ENCODE measurements at regions not wholly inside any gene's neighbourhood (a gene's known extent, or its start where the extent isn't known, plus 50 kb on each side); places are given as distances from the start of the nearest gene placed in this dataset.

DNA sequence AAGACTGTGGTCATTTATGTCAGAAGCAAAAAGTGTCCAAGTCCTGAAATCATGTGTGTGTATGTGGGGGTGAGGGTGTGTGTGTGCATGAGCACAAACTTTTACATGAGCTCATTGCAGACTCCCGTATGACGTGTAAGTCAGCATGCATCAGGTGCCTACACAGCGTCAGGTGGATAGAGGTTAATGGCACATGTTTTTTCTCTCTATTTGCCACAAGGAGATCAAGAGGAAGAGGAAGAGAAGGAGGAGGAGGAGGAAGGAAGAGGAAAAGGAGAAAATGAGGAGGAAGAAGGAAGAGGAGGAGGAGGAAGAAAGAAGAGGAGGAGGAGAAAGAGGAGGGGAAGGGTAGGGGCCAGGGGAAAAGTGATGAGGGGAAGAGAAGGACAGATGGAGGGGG, 178.0 kb upstream of the DYNLRB2 start:
- no peak for TF ChIP-seq GATA2 (IDR thresholded peaks at IDR 0.05; ENCODE audit: low read depth, low read length)
- TF ChIP-seq GATA3 (IDR thresholded peaks at IDR 0.05; ENCODE audit: low read depth, low read length) = no peak

DNA sequence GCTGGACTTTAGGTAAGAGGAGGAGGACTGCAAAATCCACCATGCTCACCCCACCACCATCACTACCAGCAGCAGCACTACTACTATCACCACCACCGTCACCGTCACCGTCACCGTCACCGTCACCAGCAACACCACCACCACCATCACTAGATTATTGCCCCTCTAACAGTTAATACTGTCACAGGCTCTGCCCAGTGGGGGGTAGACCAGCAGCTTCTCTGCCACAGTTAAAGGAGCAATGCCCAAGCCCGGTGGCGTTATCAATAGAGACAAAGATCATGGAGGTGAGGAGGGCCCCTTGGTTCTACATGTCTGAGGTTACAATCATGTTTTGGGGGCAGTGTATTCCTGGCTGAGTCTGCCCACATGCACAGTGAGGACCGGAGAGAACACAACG, 184.4 kb upstream of the DYNLRB2 start:
- TF ChIP-seq GATA3 (IDR thresholded peaks at IDR 0.05; ENCODE audit: low read depth, low read length) (no peak), GATA2 (IDR thresholded peaks at IDR 0.05; ENCODE audit: low read depth, low read length) (no peak)

DNA sequence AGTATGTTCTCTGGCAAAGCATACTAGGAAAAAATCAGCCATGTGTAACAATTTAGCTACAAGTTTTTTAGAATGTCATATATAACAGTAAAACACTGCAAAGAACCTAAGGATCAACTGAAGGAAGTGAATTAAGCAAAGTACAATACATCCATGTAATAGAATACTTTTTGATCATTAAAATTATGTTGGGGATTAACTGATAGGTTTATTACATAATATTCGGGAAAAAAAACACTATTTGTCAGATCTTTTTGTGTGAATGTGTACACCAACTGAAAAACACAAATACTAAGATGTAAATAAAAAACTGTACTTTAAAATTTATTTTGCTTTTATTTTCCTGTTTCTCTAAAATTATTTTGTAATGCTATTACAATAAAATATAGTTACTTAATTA, 185.5 kb upstream of the DYNLRB2 start:
- no peak for TF ChIP-seq GATA2 (IDR thresholded peaks at IDR 0.05; ENCODE audit: low read depth, low read length)

GRCh38 chr16:80350061-80350460, 190.7 kb upstream of the DYNLRB2 start:
- no peak for TF ChIP-seq GATA2 (IDR thresholded peaks at IDR 0.05; ENCODE audit: low read depth, low read length)
- TF ChIP-seq GATA3 (IDR thresholded peaks at IDR 0.05; ENCODE audit: low read depth, low read length) = no peak

- TF ChIP-seq GATA3 (IDR thresholded peaks at IDR 0.05; ENCODE audit: low read depth, low read length) (no peak), GATA2 (IDR thresholded peaks at IDR 0.05; ENCODE audit: low read depth, low read length) (no peak)
Observed at GRCh38 chr16:80347900-80348299, 192.9 kb upstream of the DYNLRB2 start.

- TF ChIP-seq GATA2 (IDR thresholded peaks at IDR 0.05; ENCODE audit: low read depth, low read length) (no peak), GATA3 (IDR thresholded peaks at IDR 0.05; ENCODE audit: low read depth, low read length) (no peak)
Observed at GRCh38 chr16:80347002-80347401, 193.8 kb upstream of the DYNLRB2 start.

GRCh38 chr16:80346111-80346632, 194.6 kb upstream of the DYNLRB2 start:
- TF ChIP-seq GATA2 (IDR thresholded peaks at IDR 0.05; ENCODE audit: low read depth, low read length) (no peak), GATA3 (IDR thresholded peaks at IDR 0.05; ENCODE audit: low read depth, low read length) (no peak)

DNA sequence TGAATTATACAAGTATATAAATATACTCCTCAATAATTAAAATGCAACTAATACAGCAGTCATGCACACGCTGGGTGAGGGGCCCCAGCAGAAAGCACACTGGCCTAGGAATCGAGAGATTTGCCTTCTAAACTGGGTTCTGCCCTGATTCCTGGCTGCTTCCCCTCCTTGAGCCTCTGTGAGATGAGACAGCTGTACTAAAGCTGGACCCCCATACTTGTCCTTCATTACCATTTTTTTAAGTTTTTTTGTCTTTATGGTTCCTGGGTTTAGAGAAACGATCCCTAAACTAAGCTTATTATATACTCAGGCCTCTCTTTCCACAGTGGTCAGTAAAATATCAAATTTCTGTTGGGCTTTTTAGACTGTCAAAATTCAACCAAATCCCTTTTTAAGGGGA, 195.1 kb upstream of the DYNLRB2 start:
- TF ChIP-seq GATA3 (IDR thresholded peaks at IDR 0.05; ENCODE audit: low read depth, low read length) (no peak), GATA2 (IDR thresholded peaks at IDR 0.05; ENCODE audit: low read depth, low read length) (no peak)

- no peak for TF ChIP-seq GATA2 (IDR thresholded peaks at IDR 0.05; ENCODE audit: low read depth, low read length)
- no peak for TF ChIP-seq GATA3 (IDR thresholded peaks at IDR 0.05; ENCODE audit: low read depth, low read length)
Observed at GRCh38 chr16:80344570-80344969, 196.2 kb upstream of the DYNLRB2 start.

- TF ChIP-seq GATA2 (IDR thresholded peaks at IDR 0.05; ENCODE audit: low read depth, low read length) (no peak), GATA3 (IDR thresholded peaks at IDR 0.05; ENCODE audit: low read depth, low read length) (no peak)
Observed at GRCh38 chr16:80341263-80341662, 199.5 kb upstream of the DYNLRB2 start.

DNA sequence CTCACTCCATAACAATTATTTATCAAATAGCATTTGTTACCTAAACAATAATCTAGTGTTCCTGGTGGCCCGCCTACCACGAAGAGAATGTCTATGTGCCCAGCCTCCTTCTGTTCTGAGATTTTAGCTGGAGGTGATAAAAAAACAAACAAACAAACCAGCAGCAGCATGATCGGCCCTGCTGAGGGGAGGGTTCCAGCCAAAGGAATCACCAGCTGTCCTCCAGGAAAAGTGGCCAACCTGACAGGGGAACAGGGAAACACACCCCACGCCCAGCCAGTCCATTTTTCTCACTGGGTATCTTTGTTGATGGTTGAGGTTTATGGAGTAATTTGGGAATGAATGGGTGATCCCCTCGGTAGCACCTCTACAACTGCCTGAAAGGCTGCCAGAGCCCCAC, 203.0 kb upstream of the DYNLRB2 start:
- TF ChIP-seq GATA2 (IDR thresholded peaks at IDR 0.05; ENCODE audit: low read depth, low read length) (no peak), GATA3 (IDR thresholded peaks at IDR 0.05; ENCODE audit: low read depth, low read length) (no peak)

- TF ChIP-seq GATA3 (IDR thresholded peaks at IDR 0.05; ENCODE audit: low read depth, low read length) (no peak), GATA2 (IDR thresholded peaks at IDR 0.05; ENCODE audit: low read depth, low read length) (no peak)
Observed at GRCh38 chr16:80330803-80331202, 210.0 kb upstream of the DYNLRB2 start.

DNA sequence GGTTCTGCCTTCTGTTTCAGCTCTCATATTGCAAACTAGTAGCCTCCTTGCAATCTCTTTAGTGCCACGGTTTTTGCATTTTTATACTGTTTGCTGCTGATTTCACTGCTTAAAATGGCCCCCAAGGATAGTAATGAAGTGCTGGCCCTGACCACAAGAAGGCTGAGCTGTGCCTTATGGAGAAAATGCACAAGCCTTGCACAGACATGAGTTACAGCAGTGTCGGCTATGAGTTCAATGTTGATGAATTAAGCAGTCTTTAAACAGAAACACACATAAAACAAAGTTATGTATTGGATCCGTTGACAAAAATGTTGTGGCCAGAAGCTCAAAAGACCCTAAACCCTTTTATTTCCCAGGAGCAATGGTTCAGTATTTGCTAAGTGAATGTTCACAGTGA, 210.6 kb upstream of the DYNLRB2 start:
- no peak for TF ChIP-seq GATA2 (IDR thresholded peaks at IDR 0.05; ENCODE audit: low read depth, low read length)
- TF ChIP-seq GATA3 (IDR thresholded peaks at IDR 0.05; ENCODE audit: low read depth, low read length) = no peak

GRCh38 chr16:80327740-80328139, 213.1 kb upstream of the DYNLRB2 start:
- TF ChIP-seq GATA3 (IDR thresholded peaks at IDR 0.05; ENCODE audit: low read depth, low read length) (no peak), GATA2 (IDR thresholded peaks at IDR 0.05; ENCODE audit: low read depth, low read length) (no peak)

DNA sequence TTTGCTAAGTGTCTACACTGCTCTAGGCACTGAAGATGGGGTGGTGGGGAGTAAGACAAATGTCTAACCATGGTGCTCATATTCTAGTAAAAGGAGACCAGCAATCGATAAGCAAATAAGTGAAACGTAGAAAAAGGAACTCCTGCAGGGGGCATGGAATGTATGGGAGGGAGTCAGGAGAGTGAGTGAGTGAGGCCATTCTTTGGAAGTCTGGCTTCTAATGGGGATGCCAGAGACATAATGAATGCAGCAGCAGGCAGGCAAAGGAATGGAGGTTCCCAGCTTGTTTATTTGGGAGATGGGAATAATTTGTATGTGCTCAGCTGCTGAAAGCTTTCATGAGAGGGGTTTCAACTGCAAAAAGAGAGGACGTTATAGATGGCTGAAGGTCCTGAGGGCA, 216.4 kb upstream of the DYNLRB2 start:
- TF ChIP-seq GATA3 (IDR thresholded peaks at IDR 0.05; ENCODE audit: low read depth, low read length) (no peak), GATA2 (IDR thresholded peaks at IDR 0.05; ENCODE audit: low read depth, low read length) (no peak)

GRCh38 chr16:80323808-80324195, 217.0 kb upstream of the DYNLRB2 start:
- TF ChIP-seq GATA2 (IDR thresholded peaks at IDR 0.05; ENCODE audit: low read depth, low read length) (no peak), GATA3 (IDR thresholded peaks at IDR 0.05; ENCODE audit: low read depth, low read length) (no peak)
